ENCODE measurements at regions not wholly inside any gene's neighbourhood (a gene's known extent, or its start where the extent isn't known, plus 50 kb on each side); places are given as distances from the start of the nearest gene placed in this dataset.
A peak's percentile ranks its signal among the peaks of the same experiment; 100 is the strongest.

DNA sequence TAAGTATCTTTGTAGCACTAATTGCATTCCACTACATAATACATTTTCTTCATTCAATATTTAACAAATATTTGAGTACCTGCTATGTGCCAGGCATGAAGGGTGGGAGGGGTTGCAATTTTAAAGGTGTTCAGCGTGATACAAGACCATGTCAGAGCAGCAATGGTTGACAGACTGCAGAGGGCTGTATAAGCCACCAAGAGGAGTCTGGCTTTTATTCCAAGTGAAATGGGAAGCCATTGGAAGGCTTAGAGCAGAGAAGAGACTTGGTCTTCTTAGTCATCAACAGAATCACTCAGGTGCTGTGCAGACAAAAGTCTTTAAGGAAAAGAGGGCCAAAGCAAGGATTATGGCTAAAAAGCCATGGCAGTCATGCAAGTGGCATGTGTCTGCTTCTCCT, 360.8 kb upstream of the ARID1B start:
- Histone ChIP-seq H3K27ac (no peak overlapping the region), H3K9me3 (no peaks in the 10 kb centered on the region), H3K4me3 (no peak overlapping the region), H3K36me3 (no peaks in the 10 kb centered on the region), H3K4me1 (replicated peaks) (peaks cover 4% of the 10 kb centered on the region), H3K27me3 (replicated peaks; ENCODE audit: insufficient read depth) (no peaks in the 10 kb centered on the region)
- TF ChIP-seq POLR2AphosphoS5 (IDR thresholded peaks at IDR 0.05) (no peak), POLR2A (IDR thresholded peaks at IDR 0.05) (no peak)
- TF ChIP-seq, protein P1, sequence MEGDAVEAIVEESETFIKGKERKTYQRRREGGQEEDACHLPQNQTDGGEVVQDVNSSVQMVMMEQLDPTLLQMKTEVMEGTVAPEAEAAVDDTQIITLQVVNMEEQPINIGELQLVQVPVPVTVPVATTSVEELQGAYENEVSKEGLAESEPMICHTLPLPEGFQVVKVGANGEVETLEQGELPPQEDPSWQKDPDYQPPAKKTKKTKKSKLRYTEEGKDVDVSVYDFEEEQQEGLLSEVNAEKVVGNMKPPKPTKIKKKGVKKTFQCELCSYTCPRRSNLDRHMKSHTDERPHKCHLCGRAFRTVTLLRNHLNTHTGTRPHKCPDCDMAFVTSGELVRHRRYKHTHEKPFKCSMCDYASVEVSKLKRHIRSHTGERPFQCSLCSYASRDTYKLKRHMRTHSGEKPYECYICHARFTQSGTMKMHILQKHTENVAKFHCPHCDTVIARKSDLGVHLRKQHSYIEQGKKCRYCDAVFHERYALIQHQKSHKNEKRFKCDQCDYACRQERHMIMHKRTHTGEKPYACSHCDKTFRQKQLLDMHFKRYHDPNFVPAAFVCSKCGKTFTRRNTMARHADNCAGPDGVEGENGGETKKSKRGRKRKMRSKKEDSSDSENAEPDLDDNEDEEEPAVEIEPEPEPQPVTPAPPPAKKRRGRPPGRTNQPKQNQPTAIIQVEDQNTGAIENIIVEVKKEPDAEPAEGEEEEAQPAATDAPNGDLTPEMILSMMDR (IDR thresholded peaks at IDR 0.05), result no peak
- 93% methylated on average over 1 of the region's 1 CpG for WGBS
- no peak for DNase-seq (ENCODE audit: low spot score)
- intact Hi-C loops (cut with DNase I), result no loop called here

DNA sequence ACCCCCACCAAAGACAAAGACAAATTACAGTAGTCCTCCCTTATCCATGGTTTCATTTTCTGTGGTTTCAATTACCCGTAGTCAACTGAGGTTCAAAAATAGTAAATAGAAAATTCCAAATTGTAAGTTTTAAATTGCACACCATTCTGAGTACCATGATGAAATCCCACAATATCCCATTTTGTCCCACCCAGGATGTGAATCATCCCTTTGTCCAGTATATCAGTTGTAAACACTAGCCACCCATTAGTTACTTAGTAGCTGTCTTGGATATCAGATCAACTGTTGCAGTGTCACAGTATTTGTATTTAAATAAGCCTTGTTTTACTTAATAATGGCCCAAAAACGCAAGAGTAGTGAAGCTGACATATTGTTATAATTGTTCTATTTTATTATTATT, 364.0 kb upstream of the ARID1B start:
- 89% methylated on average over 2 of the region's 2 CpGs for WGBS
- H3K4me3 ChIP-seq, result no peak overlapping the region
- no peak overlapping the region for H3K27ac ChIP-seq
- H3K4me1 ChIP-seq (replicated peaks), result peaks cover under 1% of the 10 kb centered on the region
- DNase-seq (ENCODE audit: low spot score), result no peak
- H3K9me3 ChIP-seq, result no peaks in the 10 kb centered on the region
- H3K27me3 ChIP-seq (replicated peaks; ENCODE audit: insufficient read depth), result no peaks in the 10 kb centered on the region
- H3K36me3 ChIP-seq, result no peaks in the 10 kb centered on the region
- TF ChIP-seq POLR2A (IDR thresholded peaks at IDR 0.05) (no peak), POLR2AphosphoS5 (IDR thresholded peaks at IDR 0.05) (no peak)
- TF ChIP-seq, protein P1 (IDR thresholded peaks at IDR 0.05), result no peak
- intact Hi-C loops (cut with DNase I), result no loop called here

DNA sequence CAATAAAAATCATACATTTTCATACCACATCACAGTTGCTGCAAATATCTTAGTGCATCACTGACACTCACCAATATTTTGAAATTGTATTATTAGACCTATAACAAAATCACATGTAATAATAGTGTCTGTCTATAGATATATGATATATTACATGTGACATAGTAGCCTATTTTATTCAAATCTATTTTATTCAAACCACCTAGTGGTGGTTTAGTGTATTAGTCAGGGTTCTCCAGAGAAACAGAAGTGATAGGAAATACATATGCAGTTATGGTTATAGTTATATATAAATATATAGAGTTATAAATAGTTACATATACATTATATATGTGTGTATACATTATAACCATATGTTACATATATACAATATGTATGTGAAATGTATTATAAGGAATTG, 366.5 kb upstream of the ARID1B start:
- H3K27me3 ChIP-seq (replicated peaks; ENCODE audit: insufficient read depth), result no peaks in the 10 kb centered on the region
- no peaks in the 10 kb centered on the region for H3K4me1 ChIP-seq (replicated peaks)
- no peak for DNase-seq (ENCODE audit: low spot score)
- TF ChIP-seq POLR2AphosphoS5 (IDR thresholded peaks at IDR 0.05) (no peak), POLR2A (IDR thresholded peaks at IDR 0.05) (no peak)
- TF ChIP-seq, protein P1 (IDR thresholded peaks at IDR 0.05), result peak in 1 of 4 experiments; percentile 26
- no peaks in the 10 kb centered on the region for H3K36me3 ChIP-seq
- intact Hi-C loops (cut with DNase I), result no loop called here
- no peaks in the 10 kb centered on the region for H3K9me3 ChIP-seq
- no peak overlapping the region for H3K27ac ChIP-seq
- H3K4me3 ChIP-seq, result no peak overlapping the region

DNA sequence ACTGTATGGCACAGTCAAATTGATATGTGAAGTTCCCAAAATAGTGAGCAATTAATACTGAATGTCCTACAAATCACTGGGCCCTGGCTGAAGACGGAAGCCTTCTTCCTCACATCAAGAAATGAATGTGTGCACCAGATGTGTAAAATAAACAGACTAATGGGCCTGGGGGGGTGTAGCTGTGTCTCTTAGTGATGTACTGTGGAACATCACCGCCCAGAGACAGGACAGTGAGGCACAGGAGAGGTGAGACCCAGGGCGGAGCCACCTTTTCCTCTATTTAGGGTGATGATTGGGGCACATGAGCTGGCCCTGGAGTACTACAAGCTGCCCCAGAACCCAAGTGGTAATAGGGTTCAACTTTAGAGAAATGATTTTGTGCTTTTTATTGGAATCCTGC, 368.5 kb upstream of the ARID1B start:
- 98% methylated on average over 3 of the region's 3 CpGs for WGBS
- H3K36me3 ChIP-seq, result no peaks in the 10 kb centered on the region
- H3K27me3 ChIP-seq (replicated peaks; ENCODE audit: insufficient read depth), result no peaks in the 10 kb centered on the region
- H3K4me3 ChIP-seq, result no peak overlapping the region
- H3K9me3 ChIP-seq, result no peaks in the 10 kb centered on the region
- H3K4me1 ChIP-seq (replicated peaks), result no peaks in the 10 kb centered on the region
- no peak for DNase-seq (ENCODE audit: low spot score)
- no peak for TF ChIP-seq POLR2A (IDR thresholded peaks at IDR 0.05)
- no peak for TF ChIP-seq POLR2AphosphoS5 (IDR thresholded peaks at IDR 0.05)
- TF ChIP-seq, protein P1 (IDR thresholded peaks at IDR 0.05), result no peak
- H3K27ac ChIP-seq, result no peak overlapping the region
- intact Hi-C loops (cut with DNase I), result no loop called here

DNA sequence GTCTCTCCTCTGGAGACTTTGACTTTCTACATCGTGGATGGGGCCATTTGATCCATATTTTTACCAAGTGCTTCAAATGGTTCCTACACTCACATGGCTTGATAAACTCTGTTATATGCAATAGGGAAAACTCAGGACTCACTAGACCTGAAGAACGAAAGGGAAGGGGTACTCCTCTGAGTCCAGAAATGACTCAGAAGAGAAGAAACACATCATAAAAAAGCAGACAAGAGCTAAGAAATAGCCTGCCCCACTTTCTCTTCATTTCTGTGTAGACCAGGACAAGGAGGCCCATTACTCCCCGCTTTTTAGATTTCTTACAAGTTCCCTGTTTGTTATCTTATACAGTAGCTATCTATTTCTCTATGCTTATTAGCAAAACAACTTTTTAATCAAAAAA, 369.8 kb upstream of the ARID1B start:
- Histone ChIP-seq H3K27ac (no peak overlapping the region), H3K36me3 (no peaks in the 10 kb centered on the region), H3K4me3 (no peak overlapping the region), H3K9me3 (no peaks in the 10 kb centered on the region), H3K27me3 (replicated peaks; ENCODE audit: insufficient read depth) (no peaks in the 10 kb centered on the region), H3K4me1 (replicated peaks) (no peaks in the 10 kb centered on the region)
- intact Hi-C loops (cut with DNase I), result no loop called here
- 94% methylated on average over 3 of the region's 3 CpGs for WGBS
- DNase-seq (ENCODE audit: low spot score), result no peak
- TF ChIP-seq, protein P1 (IDR thresholded peaks at IDR 0.05), result no peak
- TF ChIP-seq POLR2AphosphoS5 (IDR thresholded peaks at IDR 0.05) (no peak), POLR2A (IDR thresholded peaks at IDR 0.05) (no peak)

All from prostate gland (tissue), 2 donors.